IPS-NIHi11 (cell line): ENCODE measurements at regions not wholly inside any gene's neighbourhood (a gene's known extent, or its start where the extent isn't known, plus 50 kb on each side); places are given as distances from the start of the nearest gene placed in this dataset.

Source experiments
- DNase-seq: peaks from one replicate; pipeline ENCODE4 v3.0.0; 2012; ENCODE audit warnings: mixed read lengths, low spot score

GRCh38 chr10:128316121-128316726 is 190.0 kb upstream of the MKI67 start:
- DNase-seq = no peak

GRCh38 chr10:128316925-128317324 is 190.7 kb upstream of the MKI67 start:
- no peak for DNase-seq

- DNase-seq = no peak
These were observed 192.1 kb upstream of the MKI67 start for GRCh38 chr10:128318366-128318765.

GRCh38 chr10:128318913-128319312 is 192.7 kb upstream of the MKI67 start:
- no peak for DNase-seq

DNA sequence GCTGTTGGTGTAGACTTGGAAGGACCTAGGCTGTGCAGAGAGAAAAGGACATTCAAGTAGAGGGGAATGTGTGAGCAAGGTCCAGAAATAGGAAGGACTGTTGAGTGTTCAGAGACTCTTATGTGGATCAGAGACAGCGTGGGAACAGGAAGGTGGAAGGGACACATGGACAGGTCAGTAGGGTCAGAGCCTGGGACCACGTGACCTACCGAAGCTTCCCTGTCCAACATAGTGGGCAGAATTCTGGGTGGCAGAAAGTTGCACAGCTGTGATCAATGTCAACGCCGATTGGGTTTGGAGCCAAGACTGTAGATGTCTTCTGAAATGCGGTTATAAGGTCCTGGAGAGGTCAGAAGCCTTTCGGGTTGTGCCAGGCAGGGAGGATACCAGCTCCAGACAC is 195.9 kb upstream of the MKI67 start:
- no peak for DNase-seq

- DNase-seq = no peak
These were observed 196.7 kb upstream of the MKI67 start for GRCh38 chr10:128322950-128323349.

DNA sequence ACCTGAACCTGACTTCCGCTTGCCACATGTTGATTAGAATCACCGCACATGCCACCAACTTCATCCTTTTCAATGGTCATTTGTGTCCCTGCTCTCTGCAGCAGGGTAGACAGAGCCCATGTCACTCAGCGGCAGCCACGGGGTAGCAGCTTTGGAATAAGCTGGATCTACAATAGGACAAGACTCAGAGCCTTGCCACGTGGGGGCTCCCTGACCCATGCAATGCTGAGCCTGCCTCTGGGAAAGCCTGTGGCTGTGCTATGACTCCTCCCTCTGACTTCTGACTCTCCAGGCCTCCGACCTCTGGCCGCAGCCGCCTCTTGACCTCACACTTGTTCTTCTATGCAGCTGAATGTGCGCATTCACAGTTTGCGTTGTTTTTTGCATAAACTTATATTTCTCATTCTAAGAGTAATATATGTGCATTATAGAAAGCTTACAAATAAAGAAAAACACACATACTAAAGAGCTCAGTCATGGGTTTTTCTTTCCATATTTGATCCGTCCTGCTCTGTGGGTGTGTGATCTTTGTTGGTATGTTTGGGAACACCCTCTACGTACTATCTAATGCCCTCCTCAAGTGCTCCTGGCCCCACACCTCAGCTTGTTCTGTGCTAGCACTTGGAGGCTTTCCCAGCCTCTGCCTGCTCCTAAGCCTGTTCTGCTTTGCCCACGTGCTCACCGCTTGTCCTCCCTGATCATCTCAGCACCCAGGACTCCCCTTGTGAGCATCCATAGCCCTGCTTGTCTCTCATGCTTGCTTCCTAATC is 198.0 kb upstream of the MKI67 start:
- peak; percentile 65 for DNase-seq

DNA sequence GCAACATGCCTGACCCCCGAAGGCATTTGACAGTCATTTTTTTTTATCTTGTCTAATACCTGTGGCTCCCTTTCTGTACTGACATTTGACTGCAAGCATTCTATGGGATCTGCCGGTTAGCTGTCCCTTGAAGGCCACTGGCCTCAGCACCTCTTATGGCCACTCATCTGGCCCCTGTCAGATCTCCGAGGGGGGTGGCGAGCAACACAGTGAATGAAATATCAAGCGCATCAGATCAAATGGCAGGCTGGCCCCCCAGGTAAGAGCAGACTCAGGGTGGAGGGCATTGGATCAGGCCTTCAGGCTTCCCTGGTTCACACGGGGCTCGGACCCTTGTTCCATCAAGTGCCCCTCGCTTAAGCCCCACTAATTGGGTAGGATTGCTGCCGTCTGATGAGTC is 199.6 kb upstream of the MKI67 start:
- DNase-seq = no peak

- DNase-seq = no peak
These were observed 200.0 kb upstream of the MKI67 start for GRCh38 chr10:128326251-128326650.

- no peak for DNase-seq
These were observed 200.6 kb upstream of the MKI67 start for GRCh38 chr10:128326851-128327250.

DNA sequence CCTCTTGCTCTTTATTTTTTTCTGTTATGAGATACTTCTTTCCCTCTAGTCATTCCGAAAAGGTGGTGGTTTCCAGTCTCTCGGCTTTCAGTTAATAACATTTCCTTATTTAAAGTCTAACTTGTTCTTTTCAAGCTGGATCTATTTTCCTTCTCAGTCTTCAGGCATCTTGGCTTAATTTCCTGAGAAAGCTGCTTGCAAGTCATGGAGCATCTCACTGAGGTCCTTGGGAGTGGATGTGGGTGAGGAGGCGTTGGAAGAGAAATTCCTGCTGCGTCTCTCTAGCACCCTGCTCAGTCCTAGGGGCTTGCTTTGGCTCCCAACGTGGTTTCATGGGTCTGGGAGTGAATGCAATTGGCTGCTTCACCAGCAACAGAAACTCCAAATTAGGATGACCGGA is 210.2 kb upstream of the MKI67 start:
- DNase-seq = no peak

DNA sequence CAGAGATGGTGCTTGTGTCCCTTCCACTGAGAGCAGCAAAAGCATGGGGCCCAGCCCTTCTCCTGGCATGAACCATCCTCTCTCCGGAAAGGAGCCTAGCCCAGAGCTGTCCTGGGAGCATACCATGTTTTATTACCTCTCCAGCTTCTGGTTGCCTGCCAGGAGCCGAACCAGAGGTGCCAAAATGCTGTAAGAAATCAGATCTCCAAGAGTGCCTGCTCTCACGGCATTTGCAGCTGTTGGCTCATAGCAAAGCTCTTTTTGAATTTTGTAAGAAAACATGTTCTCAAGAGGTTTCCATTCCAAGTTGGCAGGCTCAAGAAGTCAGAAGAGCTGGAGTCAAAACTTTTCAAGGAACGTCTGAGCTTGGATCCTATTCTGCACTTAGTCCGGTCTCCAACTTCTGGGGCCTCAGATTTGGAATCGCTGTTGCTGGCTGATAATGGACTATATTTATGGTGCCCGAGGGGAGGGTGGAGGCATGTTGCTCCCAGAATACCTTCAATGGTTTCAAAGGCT is 211.7 kb upstream of the MKI67 start:
- DNase-seq = no peak

DNA sequence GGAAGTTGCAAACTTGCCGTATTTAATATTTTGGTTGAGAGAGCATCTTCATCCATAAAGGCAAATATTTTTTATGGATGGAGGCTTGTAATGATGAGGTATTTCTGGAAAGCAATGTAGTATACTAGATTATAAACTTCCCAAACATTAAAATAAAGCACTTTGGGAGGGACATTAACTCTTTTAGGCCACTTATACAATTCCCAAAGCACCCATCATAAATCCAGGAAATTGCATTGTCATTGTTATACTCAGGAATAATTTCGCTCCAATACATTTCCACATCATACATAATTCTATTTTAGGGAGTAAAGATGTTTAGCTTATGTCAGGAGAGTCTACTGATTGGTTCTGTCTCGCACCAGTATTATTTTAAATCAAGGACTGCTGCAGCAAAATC is 212.7 kb upstream of the MKI67 start:
- DNase-seq = no peak

GRCh38 chr10:128339753-128340152 is 213.5 kb upstream of the MKI67 start:
- DNase-seq = no peak

GRCh38 chr10:128345353-128345752 is 219.1 kb upstream of the MKI67 start:
- no peak for DNase-seq

DNA sequence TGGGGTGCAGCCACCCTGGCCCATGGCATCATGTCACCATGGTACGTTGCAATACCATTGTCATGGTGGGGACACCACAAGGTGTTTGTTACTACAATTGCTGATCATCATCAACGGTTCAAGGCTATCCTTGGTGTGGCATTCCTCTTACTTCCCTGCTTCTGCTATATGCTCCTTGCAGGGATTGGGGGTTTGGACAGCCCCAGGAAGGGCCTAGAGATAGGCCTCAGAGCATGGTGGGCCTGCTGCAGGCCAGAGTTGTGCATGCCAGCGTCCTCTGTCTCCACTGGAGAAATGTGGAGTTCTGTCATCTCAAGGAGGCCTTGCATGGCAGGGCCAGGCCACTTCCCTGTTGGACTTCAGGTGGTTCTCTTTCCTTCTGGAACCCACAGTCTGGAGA is 234.6 kb upstream of the MKI67 start:
- DNase-seq = no peak

- DNase-seq = no peak
These were observed 235.3 kb upstream of the MKI67 start for GRCh38 chr10:128361487-128361886.

DNA sequence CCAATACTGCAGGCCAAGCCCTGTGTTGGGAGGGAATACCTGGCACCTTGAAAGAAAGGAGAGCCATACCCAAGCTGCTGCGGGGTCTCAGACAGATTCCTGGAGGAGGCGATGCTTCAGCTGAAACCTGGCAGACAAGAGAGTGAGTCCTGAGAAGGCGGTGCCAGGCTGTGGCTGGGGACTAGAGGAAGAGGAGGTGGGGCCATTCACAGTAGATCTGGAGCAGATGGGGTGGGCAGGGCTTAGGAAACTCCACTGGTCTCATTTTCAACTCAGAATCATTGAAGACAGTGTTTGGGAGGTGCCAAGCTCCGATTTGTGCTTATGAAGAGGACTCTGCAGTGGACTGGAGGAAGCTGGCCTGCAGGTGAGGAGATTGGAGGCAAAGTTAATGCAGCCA is 236.3 kb upstream of the MKI67 start:
- DNase-seq = no peak

DNA sequence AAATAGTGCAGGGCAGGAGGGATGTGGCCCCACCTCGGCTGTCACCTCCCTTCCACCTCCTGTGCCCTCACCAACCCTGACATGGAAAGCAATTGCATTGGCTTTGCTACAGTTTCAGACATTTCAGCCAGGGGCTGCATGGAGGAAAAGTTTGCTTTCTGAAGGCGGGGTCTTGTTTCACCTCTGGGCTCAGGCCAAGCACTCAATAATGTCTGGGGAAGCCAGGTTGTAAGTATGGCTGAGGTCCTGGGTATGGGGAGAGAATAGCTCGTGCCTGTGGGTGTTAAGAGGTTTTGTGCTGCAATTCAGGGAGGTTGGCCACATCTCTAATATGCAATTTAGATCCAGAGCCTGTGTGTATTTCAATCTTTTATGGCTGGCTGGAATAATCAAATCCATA is 238.4 kb upstream of the MKI67 start:
- DNase-seq = no peak

DNA sequence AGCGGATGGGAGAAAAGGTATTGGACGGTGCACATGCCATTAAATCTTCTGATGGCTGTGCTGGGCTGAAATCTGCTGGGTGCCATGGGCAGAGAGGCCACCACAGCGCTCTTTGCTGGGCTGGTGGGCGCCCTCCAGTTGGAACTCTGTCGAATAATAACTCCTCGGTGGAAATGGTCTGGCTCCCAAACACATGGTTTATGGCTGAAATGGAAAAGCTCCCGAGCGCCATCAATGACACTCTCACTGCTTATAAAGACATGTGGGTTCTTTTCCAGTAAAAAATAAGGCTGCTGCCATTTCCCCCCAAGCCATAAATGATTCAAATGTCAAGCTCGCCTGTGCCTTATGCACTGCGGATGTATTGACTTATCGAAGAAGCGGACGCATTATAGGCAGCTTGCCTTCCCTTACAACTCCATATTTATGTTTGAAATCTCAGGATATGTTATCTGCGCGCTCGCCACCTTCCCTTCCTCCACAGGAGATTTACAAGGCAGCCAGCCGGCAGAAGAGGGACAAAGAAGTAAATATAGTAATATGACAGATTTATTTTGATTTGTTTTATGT is 239.0 kb upstream of the MKI67 start:
- no peak for DNase-seq

DNA sequence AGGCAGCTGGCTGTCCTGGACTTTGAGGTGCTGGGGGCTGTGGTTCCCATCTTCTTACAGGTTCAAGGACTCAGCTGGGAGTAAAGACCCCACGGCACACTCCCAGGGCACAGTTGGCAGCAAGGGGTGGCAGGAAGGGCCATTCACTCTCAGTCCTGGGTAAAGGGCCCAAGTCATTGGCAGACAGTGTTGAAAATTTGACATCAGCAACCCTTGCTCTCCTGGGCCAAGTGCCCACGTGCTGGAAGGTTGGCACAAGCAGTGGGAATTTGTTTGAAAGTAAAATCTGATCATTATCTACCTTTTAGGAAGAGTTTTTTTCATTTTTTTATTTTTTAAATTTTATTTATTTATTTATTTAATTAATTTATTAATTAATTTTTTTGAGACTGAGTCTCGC is 241.6 kb upstream of the MKI67 start:
- no peak for DNase-seq

GRCh38 chr10:128369101-128369650 is 243.0 kb upstream of the MKI67 start:
- no peak for DNase-seq

DNA sequence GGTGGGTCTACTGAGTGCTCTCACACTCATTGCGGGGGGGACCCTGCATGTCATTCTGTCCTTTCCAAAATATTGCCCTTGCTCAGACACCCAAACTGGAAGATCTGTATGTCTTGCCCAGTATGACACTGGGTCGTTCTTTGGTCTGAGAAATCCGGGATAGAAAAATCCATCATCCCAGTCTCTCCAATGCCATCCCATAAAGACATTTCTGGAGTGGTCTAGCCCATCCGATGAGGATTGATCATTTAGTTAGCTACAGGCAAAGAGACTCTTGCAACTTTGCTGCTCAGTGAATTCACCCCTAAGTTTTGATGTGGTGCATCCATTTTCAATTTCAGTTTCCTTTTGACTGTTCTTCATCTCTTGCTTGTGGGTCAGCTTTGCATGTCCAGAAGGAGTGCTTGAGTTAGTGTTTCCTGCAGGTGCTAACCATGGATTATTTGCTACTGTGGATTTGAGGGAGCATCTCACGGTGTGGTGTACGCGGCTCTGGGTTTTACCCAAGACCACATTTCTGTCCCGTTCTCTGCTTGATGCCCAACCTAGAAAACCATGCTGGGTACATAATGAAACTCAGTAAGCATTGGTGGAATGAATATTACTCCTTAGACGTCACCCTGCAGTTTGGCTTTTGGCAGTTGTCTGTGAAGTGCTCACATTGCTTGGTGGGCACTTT is 247.0 kb upstream of the MKI67 start:
- DNase-seq = no peak
